ENCODE measurements at regions not wholly inside any gene's neighbourhood (a gene's known extent, or its start where the extent isn't known, plus 50 kb on each side); places are given as distances from the start of the nearest gene placed in this dataset.

DNA sequence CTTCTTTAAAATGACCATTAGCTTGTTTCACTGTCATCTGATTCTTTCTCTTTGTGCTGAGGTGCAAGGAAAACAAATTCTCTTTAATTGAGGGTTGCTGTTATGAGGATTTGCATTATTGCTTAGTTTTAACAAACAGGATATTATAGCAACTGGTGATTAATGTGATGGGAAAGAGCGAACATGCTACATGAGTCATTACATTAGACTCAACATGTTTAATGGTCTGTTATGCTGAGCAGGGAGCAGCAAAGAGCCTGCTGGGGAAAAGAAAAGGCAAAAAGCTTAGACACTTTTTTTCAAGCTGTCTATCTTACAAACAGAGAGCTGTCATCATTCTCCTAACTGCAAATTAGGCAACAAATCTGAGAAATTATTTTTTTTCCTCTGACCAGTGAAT lies 230.5 kb upstream of the LCORL start:
- DNase-seq (ENCODE audit: low read depth in 2 of 2), result no peak

GRCh38 chr4:18250564-18250963 lies 229.0 kb upstream of the LCORL start:
- DNase-seq (ENCODE audit: low read depth in 2 of 2), result no peak

- DNase-seq (ENCODE audit: low read depth in 2 of 2), result no peak
Measured at GRCh38 chr4:18248611-18249010, 227.1 kb upstream of the LCORL start.

- DNase-seq (ENCODE audit: low read depth in 2 of 2), result no peak
Measured at GRCh38 chr4:18247189-18247588, 225.6 kb upstream of the LCORL start.

DNA sequence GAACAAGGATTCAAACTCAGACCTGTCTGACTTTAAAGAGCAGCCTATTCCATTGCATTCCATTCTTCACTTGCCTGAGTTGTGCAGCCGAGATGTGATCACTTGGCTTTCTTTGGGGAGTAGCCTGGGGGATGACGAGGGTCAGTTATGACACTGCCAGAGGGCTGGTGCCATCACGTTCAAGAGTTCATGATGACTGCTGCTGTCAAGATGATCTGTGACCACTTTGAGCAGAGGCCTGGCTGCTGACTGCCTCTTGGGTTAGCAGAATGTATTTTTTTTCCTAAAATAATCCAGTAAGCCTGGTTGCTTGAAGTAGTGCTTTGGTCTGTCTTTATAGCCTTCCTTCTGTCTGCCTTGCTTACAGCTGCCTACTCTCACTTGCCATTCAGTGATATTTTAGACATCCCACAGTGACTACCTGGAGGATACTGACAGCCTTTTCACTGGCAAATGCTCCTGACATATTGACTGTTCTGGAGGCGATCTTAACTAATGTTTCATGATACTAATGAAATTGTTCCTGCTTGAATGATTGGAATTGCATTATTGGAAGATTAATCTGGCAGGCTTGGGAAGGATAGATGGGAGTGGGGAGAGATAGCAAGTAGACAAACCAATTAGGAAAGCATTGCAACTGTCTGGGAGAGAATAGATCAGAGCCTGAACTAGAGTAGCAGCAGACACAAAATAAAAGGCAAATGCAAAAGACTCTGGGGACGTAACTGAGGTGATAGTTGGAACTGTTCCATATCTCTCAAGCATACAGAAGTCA lies 221.6 kb upstream of the LCORL start:
- DNase-seq (ENCODE audit: low read depth in 2 of 2), result no peak

- DNase-seq (ENCODE audit: low read depth in 2 of 2), result no peak
Measured at GRCh38 chr4:18241727-18242126, 220.2 kb upstream of the LCORL start.

- no peak for DNase-seq (ENCODE audit: low read depth in 2 of 2)
Measured at GRCh38 chr4:18234108-18234507, 212.6 kb upstream of the LCORL start.

GRCh38 chr4:18231726-18232125 lies 210.2 kb upstream of the LCORL start:
- DNase-seq (ENCODE audit: low read depth in 2 of 2), result no peak

DNA sequence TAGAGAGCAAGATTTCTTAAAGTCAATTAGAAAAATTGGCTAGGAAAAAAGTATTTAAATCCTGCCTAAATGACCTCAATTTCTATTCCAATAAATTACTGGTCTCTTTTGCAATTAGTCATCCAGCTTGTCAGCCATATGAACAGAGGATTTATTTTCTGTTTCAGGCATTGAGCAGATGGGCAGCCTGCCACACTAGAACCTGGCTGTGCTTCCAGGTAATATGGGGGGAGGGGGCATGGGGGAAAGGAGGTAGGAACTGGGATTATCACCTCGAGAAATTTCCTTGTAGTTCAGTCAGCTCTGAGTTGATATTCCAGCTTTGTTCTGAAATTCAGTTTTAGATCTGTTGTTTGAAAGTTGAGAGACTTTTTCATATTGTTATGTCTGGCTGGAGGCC lies 206.3 kb upstream of the LCORL start:
- DNase-seq (ENCODE audit: low read depth in 2 of 2), result no peak

DNA sequence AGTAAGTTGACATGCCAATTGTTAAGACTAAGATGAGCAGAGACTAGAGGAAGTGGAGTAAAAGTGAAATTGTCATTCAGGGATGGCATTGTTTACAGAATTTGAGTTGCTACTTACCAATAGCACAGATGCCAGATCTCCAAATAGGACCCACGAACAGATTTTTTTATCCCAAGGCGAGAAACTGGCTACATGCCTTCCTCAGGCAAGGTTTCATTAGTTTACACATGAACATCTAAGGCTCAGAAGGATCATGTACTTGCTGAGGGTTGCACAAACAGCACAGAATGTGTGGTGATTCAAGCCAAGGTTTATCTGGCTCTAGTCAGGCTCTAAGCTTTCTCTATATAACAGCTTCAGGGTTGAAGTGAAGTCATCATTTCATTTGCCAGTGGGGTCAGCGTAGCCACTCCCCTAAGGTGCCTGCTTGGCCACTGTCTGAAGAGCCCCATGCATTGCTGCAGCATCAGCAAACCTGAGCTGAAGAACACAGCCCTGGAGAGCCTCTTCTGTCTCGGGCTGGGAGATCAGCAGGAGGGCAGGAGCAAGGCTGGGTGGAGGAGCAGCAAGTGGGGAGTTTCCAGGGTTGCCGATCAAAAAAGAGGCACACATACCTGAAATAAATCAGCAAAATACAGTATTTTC lies 193.0 kb upstream of the LCORL start:
- DNase-seq (ENCODE audit: low read depth in 2 of 2), result no peak

DNA sequence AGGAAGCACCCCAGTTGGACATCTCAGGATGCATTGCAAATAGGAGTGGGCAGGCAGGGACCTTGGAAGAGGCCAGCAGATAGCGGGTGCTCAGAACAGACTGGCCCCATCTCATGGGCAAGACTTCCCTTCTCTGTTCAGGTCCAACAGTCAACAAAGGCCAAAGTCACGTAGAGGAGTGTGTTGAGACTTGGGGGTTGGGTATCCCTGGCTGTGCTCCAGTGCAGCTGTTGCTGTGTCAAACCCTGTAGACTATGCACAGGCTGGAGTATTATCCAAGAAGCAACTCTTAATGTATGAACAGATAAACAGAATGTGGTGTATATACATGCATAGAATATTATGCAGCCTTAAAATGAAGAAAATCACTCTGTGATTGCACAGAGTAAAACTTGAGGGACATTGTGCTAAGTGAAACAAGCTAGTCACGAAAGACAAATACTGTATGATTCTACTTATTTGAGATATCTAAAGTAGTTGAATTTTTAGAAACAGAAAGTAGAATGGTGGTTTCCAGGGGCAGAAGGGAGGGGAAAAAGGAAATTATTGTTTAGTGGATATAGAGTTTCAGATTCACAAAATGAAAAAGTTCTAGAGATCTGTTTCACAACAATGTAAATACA lies 192.1 kb upstream of the LCORL start:
- DNase-seq (ENCODE audit: low read depth in 2 of 2), result no peak

GRCh38 chr4:18209448-18209847 lies 187.9 kb upstream of the LCORL start:
- DNase-seq (ENCODE audit: low read depth in 2 of 2), result no peak

GRCh38 chr4:18203966-18204365 lies 182.4 kb upstream of the LCORL start:
- no peak for DNase-seq (ENCODE audit: low read depth in 2 of 2)

DNA sequence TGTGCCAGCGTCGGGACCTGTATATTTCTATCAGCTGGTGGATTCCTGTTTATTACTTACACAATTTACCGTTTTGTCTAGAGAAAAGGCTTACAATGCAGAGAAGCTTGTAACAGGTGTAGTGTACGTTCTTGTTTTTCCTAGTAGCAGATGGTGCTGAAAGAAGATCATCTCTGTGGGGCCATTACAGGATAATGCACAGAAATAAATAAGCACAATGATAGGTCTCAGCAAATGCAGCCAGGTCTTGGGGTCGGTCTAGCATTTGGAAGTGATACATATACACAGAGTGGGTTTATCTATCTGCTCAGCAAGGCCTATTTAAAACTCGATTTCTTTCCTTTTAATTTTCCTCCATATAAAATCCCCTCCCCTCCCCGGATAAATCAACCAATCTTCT lies 180.9 kb upstream of the LCORL start:
- no peak for DNase-seq (ENCODE audit: low read depth in 2 of 2)

DNA sequence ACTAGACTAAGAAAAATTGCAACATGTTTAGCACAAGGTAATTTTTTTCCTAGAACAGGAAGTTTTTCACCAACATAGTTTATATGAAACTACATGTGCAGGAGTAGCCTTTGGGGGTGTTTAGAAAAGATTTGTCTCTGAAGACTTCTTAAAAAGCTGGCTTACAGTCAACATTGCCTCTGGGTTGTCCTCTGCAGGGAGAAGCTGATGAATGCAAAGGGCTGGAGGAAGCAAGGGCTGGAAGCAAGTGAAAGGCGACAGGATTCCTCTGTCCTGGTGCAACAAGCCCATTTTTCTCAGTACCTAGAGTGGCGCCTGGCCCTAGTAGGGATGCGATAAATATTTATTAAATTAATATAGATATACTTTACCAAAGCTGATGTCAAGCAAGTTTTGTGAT lies 180.3 kb upstream of the LCORL start:
- no peak for DNase-seq (ENCODE audit: low read depth in 2 of 2)

- no peak for DNase-seq (ENCODE audit: low read depth in 2 of 2)
Measured at GRCh38 chr4:18198653-18199052, 177.1 kb upstream of the LCORL start.

GRCh38 chr4:18197467-18197866 lies 175.9 kb upstream of the LCORL start:
- no peak for DNase-seq (ENCODE audit: low read depth in 2 of 2)

GRCh38 chr4:18194278-18194677 lies 172.7 kb upstream of the LCORL start:
- DNase-seq (ENCODE audit: low read depth in 2 of 2), result no peak

DNA sequence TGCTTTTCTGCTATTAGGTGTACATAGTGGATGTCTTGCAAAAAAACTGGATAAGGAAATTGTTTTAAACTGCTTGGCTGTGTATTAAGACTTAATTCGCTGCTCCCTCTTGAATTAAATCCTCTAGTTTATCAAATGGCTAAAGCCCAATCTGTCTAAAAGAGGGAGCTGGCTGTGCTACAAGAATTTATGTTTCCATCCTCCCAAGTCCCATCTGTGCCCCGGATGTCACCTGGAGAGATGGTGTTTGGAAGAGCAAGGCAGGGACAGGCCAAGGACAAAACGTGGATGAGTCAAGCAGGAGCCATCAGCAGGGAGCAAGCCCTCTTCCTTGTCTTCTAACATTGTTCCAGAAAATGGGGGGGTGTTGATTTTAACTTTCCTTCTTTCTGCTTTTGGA lies 171.3 kb upstream of the LCORL start:
- no peak for DNase-seq (ENCODE audit: low read depth in 2 of 2)

- DNase-seq (ENCODE audit: low read depth in 2 of 2), result no peak
Measured at GRCh38 chr4:18185491-18185890, 163.9 kb upstream of the LCORL start.

DNA sequence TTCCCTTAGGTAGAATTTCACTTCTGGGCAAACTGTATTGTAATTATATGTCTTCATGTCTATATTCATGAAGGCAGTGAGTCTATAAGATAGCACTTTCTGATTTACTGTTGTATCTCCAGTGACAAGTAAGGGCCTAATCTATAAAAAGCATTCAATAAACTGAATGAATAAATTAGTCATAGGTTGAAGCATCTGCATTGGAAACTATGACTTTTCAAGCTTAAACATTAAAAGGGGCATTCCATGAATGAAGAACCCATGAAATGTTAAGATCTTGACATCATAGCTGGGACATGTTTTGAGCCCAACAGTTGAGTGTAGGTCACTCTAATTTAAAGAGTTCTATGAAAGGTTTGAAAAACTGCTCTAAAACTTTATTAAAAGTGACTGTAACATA lies 159.3 kb upstream of the LCORL start:
- DNase-seq (ENCODE audit: low read depth in 2 of 2), result no peak

DNA sequence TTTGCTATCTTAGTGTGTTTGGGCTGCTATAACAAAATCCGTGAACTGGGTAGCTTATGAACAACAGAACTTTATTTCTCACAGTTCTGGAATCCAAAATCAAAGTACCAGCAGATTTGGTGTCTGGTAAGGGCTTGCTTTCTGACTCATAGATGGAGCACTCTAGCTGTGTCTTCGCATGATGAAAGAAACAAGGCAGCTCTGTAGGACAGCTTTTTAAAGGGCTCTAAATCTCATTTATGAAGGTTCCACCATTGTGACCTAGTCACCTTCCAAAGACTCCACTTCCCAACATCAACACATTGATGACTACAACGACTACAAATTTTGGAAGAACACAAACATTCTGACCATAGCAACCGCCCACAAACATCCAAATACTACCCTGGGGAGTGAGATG lies 158.6 kb upstream of the LCORL start:
- DNase-seq (ENCODE audit: low read depth in 2 of 2), result no peak

DNA sequence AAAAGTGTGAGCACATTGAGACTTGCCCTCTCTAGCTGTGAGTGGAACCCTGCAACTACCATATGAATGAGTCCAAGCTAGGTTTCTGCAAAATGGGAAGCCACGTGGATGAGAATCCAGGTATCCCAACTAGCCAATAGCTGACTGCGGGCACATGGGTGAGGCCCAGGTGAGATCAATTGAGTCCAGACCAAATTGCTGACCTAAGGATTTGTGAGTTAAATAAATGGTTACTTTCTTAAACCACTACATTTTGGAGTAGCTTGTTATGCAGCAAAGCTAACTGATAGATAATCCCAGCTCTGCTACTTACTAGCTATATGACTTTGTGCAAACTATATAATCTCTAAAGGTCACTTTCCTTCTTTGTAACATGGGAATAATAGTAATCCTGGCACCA lies 150.3 kb upstream of the LCORL start:
- no peak for DNase-seq (ENCODE audit: low read depth in 2 of 2)

Data from stimulated activated CD4-positive, alpha-beta T cell treated with anti-CD3 and anti-CD28 coated beads, Interleukin-1b, Interleukin-23, amount 100 ng/mL, for 4 hours (primary cell).